Activated CD8-positive, alpha-beta memory T cell treated with anti-CD3 and anti-CD28 coated beads, Interleukin-2, amount 50 U/mL, for 24 hours (primary cell): ENCODE measurements at regions not wholly inside any gene's neighbourhood (a gene's known extent, or its start where the extent isn't known, plus 50 kb on each side); places are given as distances from the start of the nearest gene placed in this dataset.
"Not testable (repeated sequence)": the region's sequence is repeated elsewhere in the genome, so short reads cannot be mapped to it uniquely, and the experiment has no call there.

Source experiments
- DNase-seq: peaks from one replicate; pipeline ENCODE4 v3.0.0-alpha.2; 2020; ENCODE audit errors: extremely low read depth

GRCh38 chr18:8882632-8883408, 177.5 kb downstream of the MTCL1 start:
- no peak for DNase-seq

GRCh38 chr18:8883409-8883668, 178.0 kb downstream of the MTCL1 start:
- no peak for DNase-seq

DNA sequence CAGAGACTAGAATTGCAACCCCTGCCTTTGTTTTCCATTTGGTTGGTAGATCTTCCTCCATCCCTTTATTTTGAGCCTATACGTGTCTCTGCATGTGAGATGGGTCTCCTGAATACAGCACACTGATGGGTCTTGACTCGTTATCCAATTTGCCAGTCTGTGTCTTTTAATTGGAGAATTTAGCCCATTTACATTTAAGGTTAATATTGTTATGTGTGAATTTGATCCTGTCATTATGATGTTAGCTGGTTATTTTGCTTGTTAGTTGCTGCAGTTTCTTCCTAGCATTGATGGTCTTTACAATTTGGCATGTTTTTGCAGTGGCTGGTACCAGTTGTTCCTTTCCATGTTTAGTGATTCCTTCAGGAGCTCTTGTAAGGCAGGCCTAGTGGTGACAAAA, 182.5 kb downstream of the MTCL1 start:
- not testable (repeated sequence) for DNase-seq

- no peak for DNase-seq
Observed at GRCh38 chr18:8889489-8889888, 184.1 kb downstream of the MTCL1 start.

DNA sequence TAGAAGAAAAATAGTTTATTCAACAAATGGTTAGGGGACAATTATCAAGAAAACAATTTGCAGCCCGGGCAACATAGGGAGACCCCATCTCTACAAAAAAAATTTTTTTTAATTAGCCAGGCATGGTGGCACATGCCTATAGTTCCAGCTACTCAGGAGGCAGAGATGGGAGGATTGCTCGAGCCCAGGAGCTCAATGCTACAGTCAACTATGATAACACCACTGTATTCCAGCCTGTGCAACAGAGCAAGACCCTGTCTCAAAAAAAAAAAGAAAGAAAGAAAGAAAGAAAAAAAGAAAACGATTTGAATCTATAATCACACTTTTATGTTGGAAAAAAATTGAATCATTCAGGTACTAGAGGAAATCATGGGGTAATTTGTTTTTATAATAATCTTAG, 185.1 kb downstream of the MTCL1 start:
- not testable (repeated sequence) for DNase-seq

GRCh38 chr18:8890957-8891464, 185.7 kb downstream of the MTCL1 start:
- no peak for DNase-seq

DNA sequence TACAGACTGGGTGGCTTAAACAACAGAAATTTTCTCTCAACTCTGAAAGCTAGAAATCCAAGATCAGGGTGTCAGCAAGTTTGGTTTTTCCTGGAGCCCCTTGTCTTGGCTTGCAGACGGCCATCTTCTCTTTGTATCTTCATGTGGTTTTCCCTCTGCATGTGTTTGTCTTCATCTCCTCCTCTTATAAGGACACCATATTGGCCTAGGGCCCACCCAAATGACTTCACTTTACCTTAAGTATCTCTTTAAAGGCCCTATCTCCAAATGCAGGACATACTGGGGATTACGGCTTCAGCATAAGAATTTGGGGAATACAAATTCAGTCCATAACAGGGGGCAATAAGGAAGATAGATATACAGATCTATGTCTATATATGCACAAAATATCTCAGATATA, 187.9 kb downstream of the MTCL1 start:
- no peak for DNase-seq

DNA sequence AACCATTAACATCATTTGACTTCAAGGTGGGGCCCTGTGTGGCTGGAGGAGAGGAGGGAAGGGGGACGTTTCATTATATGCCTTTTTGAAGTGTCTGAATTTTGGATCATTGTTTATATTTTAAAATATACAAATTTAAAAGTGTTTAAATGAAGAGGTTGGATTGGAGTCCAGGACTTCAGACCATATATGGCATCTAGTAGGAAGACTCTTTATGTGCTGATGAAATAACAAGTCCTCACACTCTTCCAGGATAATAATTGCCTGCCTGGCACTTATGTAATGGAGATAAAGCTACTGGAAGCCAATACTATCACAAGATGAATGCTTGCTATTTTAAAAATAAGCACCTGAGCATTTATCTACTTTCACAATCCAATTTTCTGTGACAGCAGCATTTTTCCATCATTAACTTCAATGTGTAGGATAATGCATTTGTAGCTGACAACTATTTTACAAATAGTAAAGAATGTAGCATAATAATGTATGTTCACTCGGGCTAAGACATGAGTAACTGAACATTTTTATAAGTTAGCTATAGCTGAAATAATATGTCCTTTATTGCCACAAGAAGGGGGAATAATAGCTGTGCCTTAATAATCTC, 188.4 kb downstream of the MTCL1 start:
- no peak for DNase-seq

- DNase-seq = no peak
Observed at GRCh38 chr18:8894823-8895222, 189.5 kb downstream of the MTCL1 start.

GRCh38 chr18:8895341-8895740, 190.0 kb downstream of the MTCL1 start:
- DNase-seq = no peak

DNA sequence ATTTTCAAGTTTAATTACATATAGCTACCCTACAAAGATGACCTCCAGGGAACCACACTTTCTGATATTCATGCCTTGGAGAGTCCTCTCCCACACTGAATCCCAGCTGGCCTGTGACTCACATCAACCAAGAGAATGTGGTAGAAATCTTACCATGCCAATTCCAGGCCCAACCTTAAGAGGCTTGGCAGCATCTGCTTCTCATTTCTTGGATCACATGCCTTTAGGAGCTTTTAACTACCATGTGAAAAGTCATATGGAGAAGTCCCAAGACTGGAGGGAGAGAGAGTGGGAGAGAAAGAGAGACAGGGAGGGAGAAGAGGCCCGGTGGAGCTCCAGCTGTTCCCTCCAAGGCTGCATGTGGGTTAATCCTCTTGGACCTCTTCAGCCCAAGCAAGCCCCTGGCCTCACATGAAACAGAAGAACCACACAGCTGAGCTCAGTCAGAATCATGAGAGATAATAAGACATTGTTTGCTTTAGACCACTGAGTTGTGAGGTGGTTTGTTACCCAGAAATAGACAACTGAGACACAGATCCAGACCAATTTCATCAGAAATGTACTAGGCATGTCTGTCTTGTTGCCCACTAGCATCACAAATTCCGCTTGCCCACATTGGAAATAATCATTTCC, 190.7 kb downstream of the MTCL1 start:
- DNase-seq = no peak

DNA sequence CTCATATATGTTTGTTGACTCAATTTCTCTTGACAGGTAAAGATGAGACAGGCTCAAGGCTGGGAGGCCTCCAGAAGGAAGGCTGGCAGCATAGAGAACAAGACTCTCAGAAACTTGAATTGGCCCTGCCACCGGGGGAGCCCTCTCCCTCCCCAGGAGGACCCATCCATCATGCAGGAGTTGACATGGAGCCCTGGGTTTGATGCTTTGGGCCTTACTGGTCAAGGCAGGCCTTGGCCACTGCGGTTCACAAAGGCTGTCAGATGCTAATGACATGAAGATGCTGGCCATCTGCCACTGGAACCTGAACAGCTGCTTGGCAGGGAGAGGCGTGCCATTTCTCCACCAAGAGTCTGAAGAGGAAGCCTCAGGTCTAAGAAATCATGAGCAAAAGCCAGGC, 193.6 kb downstream of the MTCL1 start:
- DNase-seq = no peak

GRCh38 chr18:8900552-8900951, 195.2 kb downstream of the MTCL1 start:
- DNase-seq = no peak

GRCh38 chr18:8901019-8901418, 195.7 kb downstream of the MTCL1 start:
- no peak for DNase-seq

GRCh38 chr18:8904316-8904715, 198.2 kb upstream of the NDUFV2 start:
- no peak for DNase-seq

GRCh38 chr18:8908792-8909510, 193.5 kb upstream of the NDUFV2 start:
- DNase-seq = no peak

GRCh38 chr18:8910186-8910822, 192.2 kb upstream of the NDUFV2 start:
- DNase-seq = no peak

- DNase-seq = no peak
Observed at GRCh38 chr18:8910843-8911242, 191.7 kb upstream of the NDUFV2 start.

DNA sequence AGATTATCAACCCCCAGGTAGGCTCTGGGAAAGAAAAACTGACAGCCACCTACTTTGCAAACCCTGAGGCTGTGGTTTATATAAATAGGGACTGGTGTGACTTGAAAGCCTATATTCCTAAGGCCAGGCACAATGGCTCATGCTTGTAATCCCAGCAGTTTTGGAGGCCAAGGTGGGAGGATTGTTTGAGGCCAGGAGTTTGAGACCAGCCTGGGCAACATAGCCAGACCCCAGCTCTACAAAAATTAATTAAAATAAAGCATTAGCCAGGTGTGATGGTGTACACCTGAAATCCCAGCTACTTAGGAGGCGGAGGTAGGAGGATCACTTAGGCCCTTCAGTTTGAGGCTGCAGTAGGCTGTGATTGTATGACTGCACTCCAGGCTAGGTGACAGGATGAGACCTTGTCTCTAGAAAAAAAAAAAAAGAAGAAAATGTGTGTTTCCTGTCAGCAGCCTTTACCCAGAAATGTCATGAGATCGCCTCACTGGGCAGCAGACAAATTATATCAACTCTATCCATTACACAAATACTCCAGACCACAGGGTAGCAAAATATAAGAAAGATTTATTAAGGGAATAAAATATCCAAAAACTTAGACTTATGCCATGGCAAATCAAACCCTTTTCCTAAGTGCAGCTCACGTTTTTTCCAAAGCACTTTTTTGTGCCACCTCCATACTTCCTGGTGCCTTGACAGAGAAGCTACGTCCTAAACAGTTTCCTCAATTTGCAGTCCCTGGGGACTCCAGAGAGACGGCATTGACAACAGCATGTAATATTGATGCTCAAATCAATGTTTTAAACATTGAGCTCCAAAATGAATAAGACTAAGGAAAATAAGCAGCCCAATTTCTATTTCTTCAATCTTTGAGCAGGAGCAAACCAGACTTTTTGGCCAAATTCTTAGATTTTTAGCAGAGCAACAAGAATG, 190.8 kb upstream of the NDUFV2 start:
- DNase-seq = no peak

- no peak for DNase-seq
Observed at GRCh38 chr18:8912348-8913326, 189.9 kb upstream of the NDUFV2 start.
